Activated CD4-positive, alpha-beta T cell treated with anti-CD3 and anti-CD28 coated beads, Interleukin-2, amount 10 ng/mL, durations not matched to agents 24 days and 14 days (primary cell): ENCODE measurements at regions not wholly inside any gene's neighbourhood (a gene's known extent, or its start where the extent isn't known, plus 50 kb on each side); places are given as distances from the start of the nearest gene placed in this dataset.

Experiments used
- DNase-seq: peaks from one replicate; pipeline ENCODE4 v3.0.0; 2022
- H3K27ac Mint-ChIP-seq: one replicate; pipeline ENCODE4 v1.8.0; 2022; ENCODE audit warnings: mild to moderate bottlenecking, mixed read lengths
- H3K27me3 Mint-ChIP-seq: one replicate; pipeline ENCODE4 v1.8.0; 2022; ENCODE audit warnings: mixed read lengths
- H3K36me3 Mint-ChIP-seq: one replicate; pipeline ENCODE4 v1.8.0; 2022; ENCODE audit warnings: low read depth, mild to moderate bottlenecking, mixed read lengths
- H3K4me1 Mint-ChIP-seq: one replicate; pipeline ENCODE4 v1.8.0; 2021; ENCODE audit warnings: mixed read lengths
- H3K4me3 Mint-ChIP-seq: one replicate; pipeline ENCODE4 v1.8.0; 2022; ENCODE audit warnings: mild to moderate bottlenecking, moderate library complexity, mixed read lengths
- H3K9me3 Mint-ChIP-seq: one replicate; pipeline ENCODE4 v1.8.0; 2021; ENCODE audit warnings: mixed read lengths
- intact Hi-C: fragments of 100-400 bp; cut with micrococcal nuclease; formaldehyde crosslinking; loops from one replicate; pipeline ENCODE4 v1.15.1; 2023

- no peak overlapping the region for H3K4me3 Mint-ChIP-seq
- no peak for DNase-seq
- no peaks in the 10 kb centered on the region for H3K4me1 Mint-ChIP-seq
- H3K27me3 Mint-ChIP-seq = no peaks in the 10 kb centered on the region
- intact Hi-C loops = no loop called here
- no peak overlapping the region for H3K27ac Mint-ChIP-seq
- H3K9me3 Mint-ChIP-seq = no peaks in the 10 kb centered on the region
- no peaks in the 10 kb centered on the region for H3K36me3 Mint-ChIP-seq
Observed at GRCh38 chr4:137688651-137689050, 156.4 kb upstream of the PCDH18 start.

- Mint-ChIP-seq H3K27me3 (no peaks in the 10 kb centered on the region), H3K4me1 (no peaks in the 10 kb centered on the region), H3K27ac (no peak overlapping the region), H3K9me3 (no peaks in the 10 kb centered on the region), H3K4me3 (no peak overlapping the region), H3K36me3 (no peaks in the 10 kb centered on the region)
- intact Hi-C loops = no loop called here
- no peak for DNase-seq
Observed at GRCh38 chr4:137685357-137685756, 153.1 kb upstream of the PCDH18 start.

DNA sequence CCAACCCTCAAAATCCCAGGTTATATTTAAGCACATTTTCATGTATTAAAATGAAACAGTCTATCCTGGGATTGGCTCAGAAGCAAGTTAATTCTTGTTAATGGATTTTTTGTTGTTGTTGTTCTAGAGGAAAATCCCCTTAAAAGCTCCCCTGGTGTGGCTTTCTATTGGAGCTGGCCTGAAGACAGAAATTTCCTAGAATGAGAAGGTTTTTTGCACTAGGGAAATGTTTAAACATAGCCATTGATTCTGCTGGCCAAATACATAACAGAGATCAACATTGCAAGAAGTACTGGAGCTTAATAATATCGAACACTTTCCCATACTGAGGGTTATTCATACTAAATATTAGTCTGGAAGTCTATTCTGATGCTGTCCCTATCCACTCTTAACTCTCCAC lies 148.8 kb upstream of the PCDH18 start:
- intact Hi-C loops = no loop called here
- Mint-ChIP-seq H3K36me3 (no peaks in the 10 kb centered on the region), H3K27ac (no peak overlapping the region), H3K4me1 (no peaks in the 10 kb centered on the region), H3K9me3 (no peaks in the 10 kb centered on the region), H3K4me3 (no peak overlapping the region), H3K27me3 (no peaks in the 10 kb centered on the region)
- DNase-seq = no peak

DNA sequence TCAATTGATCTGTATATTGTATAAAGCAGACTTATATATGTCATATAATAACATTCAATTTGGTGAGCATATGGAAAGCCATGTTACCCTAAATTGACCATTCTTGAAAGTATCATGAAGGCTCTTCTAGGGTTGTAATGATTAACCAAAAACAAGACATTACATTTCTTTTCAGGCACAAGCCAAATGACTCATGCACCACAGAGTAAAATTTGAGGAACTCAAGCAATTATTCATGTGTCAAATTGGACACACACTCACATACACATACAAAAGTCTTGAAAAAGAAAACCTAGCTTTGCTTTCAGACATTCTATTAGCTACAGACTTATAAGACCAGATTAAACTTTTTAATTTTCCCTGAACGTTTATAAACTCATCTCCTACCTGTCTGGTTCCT lies 146.5 kb upstream of the PCDH18 start:
- Mint-ChIP-seq H3K4me1 (no peaks in the 10 kb centered on the region), H3K9me3 (no peaks in the 10 kb centered on the region), H3K4me3 (no peak overlapping the region), H3K27me3 (no peaks in the 10 kb centered on the region), H3K27ac (no peak overlapping the region), H3K36me3 (no peaks in the 10 kb centered on the region)
- DNase-seq = no peak
- intact Hi-C loops = no loop called here

DNA sequence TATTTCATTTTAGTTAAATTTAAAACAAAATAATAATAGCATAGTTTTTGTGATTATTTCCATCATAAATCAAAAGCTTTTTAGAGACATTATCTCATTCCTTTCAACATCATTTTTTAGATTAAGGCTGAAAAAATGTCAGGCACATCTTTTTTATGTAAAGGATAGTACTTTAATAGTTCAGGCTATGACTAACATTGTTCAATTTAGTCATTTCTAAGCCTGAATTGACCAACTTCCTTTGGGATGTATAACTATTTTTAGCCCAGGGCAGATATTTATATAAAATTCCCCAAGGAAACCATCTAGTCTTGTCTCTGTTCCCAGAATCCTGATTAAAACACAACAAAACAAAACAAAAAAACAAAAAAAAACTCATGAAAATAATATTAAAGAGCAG lies 145.6 kb upstream of the PCDH18 start:
- no peak overlapping the region for H3K4me3 Mint-ChIP-seq
- no peaks in the 10 kb centered on the region for H3K36me3 Mint-ChIP-seq
- H3K9me3 Mint-ChIP-seq = no peaks in the 10 kb centered on the region
- H3K27ac Mint-ChIP-seq = no peak overlapping the region
- DNase-seq = no peak
- intact Hi-C loops = no loop called here
- no peaks in the 10 kb centered on the region for H3K4me1 Mint-ChIP-seq
- H3K27me3 Mint-ChIP-seq = no peaks in the 10 kb centered on the region

GRCh38 chr4:137676357-137676998 lies 144.2 kb upstream of the PCDH18 start:
- Mint-ChIP-seq H3K4me1 (no peaks in the 10 kb centered on the region), H3K4me3 (no peak overlapping the region), H3K27me3 (no peaks in the 10 kb centered on the region), H3K9me3 (no peaks in the 10 kb centered on the region), H3K36me3 (no peaks in the 10 kb centered on the region), H3K27ac (no peak overlapping the region)
- intact Hi-C loops = no loop called here
- DNase-seq = no peak

- Mint-ChIP-seq H3K27ac (no peak overlapping the region), H3K36me3 (no peaks in the 10 kb centered on the region), H3K27me3 (no peaks in the 10 kb centered on the region), H3K4me3 (no peak overlapping the region), H3K9me3 (no peaks in the 10 kb centered on the region), H3K4me1 (no peaks in the 10 kb centered on the region)
- no peak for DNase-seq
- intact Hi-C loops = no loop called here
Observed at GRCh38 chr4:137674066-137674465, 141.8 kb upstream of the PCDH18 start.

DNA sequence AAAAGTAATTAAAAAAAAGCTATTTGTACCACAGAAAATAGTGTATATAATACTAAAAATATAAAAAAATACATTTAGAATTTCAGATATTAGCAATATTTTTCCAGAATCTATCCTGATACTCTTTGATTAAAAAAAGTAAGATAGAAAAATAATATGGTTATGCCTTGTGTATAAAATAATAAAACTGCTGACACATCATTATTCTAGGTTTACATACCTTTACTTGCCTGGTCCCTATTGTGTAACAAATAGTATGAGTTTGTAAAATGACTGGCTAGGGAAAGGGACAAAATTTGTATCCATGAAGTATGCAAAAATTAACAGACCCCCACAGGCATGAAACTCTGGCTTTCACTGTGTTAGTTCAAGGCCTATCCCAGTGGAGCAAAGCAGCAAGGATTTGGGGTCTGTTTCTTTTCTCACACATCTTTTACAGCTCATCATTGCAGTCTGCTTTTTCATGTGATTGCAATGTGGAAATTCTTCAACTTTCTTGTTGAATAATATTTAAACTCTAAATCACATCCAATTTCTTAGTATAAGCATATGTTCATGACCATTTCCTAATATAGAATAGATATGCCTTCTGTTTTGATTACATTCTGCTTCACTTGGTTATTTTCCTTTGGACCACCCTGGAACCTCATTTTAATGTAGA lies 136.7 kb upstream of the PCDH18 start:
- no peak for DNase-seq
- Mint-ChIP-seq H3K36me3 (no peaks in the 10 kb centered on the region), H3K4me3 (no peak overlapping the region), H3K9me3 (no peaks in the 10 kb centered on the region), H3K27me3 (no peaks in the 10 kb centered on the region), H3K27ac (no peak overlapping the region), H3K4me1 (no peaks in the 10 kb centered on the region)
- intact Hi-C loops = no loop called here

GRCh38 chr4:137664416-137664815 lies 132.1 kb upstream of the PCDH18 start:
- H3K27ac Mint-ChIP-seq = no peak overlapping the region
- H3K27me3 Mint-ChIP-seq = no peaks in the 10 kb centered on the region
- DNase-seq = no peak
- no peaks in the 10 kb centered on the region for H3K36me3 Mint-ChIP-seq
- H3K4me1 Mint-ChIP-seq = no peaks in the 10 kb centered on the region
- no peak overlapping the region for H3K4me3 Mint-ChIP-seq
- no peaks in the 10 kb centered on the region for H3K9me3 Mint-ChIP-seq
- intact Hi-C loops = no loop called here

DNA sequence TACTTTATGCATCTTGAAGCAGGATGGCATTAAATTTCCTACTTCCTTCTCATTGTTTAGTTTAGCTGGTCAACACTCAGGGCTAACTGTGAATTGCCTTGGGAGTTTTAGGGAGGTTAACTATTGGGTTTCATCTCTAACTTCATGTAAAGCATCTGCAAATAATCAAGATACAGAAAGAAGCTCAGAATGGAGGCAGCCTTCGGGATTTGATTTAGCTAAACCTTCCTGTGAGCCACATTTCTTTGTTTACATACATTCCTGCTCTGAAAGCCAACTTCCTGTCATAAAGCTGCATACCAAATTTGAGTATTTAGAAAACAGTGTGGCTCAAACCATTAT lies 131.7 kb upstream of the PCDH18 start:
- Mint-ChIP-seq H3K9me3 (no peaks in the 10 kb centered on the region), H3K27me3 (no peaks in the 10 kb centered on the region), H3K4me1 (no peaks in the 10 kb centered on the region), H3K27ac (no peak overlapping the region), H3K36me3 (no peaks in the 10 kb centered on the region), H3K4me3 (no peak overlapping the region)
- no peak for DNase-seq
- intact Hi-C loops = no loop called here

DNA sequence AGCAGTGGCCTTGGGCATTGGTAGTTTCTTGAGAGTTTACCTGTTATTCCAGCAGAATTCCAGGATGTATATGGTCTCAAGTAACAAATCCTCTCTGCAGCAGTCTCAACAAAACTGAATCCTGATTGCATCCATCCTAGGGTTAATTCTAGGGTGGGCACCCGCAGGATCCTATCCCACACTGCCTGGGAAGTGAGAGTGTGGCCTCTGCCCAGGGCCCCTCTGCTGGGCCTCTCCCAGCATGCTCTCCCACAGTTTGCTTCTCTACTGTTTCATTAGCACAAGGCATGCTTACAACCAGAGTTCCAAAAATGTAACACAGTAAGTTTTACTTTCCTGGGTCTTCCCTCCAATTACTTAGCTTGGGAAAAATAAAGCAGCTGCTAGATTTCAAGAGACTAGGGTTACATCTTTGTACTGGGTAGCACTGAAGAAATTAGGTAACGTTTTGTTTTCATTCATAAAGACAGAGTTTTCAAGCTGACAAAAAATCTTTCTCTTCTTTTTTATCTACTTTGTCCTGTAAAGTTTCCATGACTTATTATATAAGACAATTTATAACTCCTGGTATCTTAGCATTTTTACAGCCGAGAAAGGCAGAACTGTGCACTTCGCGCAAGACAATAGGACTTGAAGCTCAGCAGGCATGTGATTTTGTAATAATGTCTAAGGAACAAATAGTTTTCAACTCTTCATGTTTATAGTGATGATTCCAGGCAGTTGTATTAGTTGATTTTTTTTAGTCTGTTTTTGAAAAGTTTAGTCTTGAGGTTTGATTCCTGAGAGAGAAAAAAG lies 131.2 kb upstream of the PCDH18 start:
- no peak overlapping the region for H3K4me3 Mint-ChIP-seq

DNA sequence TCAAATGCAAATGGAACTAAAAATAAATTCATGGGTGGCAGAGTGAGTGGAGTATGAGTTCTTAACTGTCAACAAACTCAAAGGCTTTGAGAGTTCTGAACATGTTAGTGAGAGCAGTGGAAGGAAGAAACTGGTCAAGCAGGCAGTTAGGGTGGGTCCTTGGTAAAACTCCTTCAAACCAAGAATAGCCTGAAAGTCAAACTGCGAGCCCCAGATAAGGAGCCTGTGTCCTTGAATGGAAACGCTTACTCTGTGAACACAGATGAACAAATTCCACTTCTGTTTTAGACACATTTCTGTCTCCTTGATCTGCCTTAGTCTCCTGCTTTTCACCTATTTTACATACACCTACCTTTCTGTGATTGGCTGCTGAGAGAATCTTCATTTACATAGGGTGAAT lies 129.4 kb upstream of the PCDH18 start:
- Mint-ChIP-seq H3K36me3 (no peaks in the 10 kb centered on the region), H3K27ac (no peak overlapping the region), H3K27me3 (no peaks in the 10 kb centered on the region), H3K4me1 (no peaks in the 10 kb centered on the region), H3K4me3 (no peak overlapping the region), H3K9me3 (no peaks in the 10 kb centered on the region)
- intact Hi-C loops = no loop called here
- no peak for DNase-seq

More for the DNA sequence above, 131.2 kb upstream of the PCDH18 start:
- H3K9me3 Mint-ChIP-seq = no peaks in the 10 kb centered on the region
- DNase-seq = no peak
- no peaks in the 10 kb centered on the region for H3K36me3 Mint-ChIP-seq
- no peaks in the 10 kb centered on the region for H3K27me3 Mint-ChIP-seq
- H3K4me1 Mint-ChIP-seq = no peaks in the 10 kb centered on the region
- no peak overlapping the region for H3K27ac Mint-ChIP-seq
- intact Hi-C loops = no loop called here

GRCh38 chr4:137660211-137660610 lies 127.9 kb upstream of the PCDH18 start:
- H3K27me3 Mint-ChIP-seq = no peaks in the 10 kb centered on the region
- H3K4me3 Mint-ChIP-seq = no peak overlapping the region
- DNase-seq = no peak
- no peaks in the 10 kb centered on the region for H3K36me3 Mint-ChIP-seq
- no peaks in the 10 kb centered on the region for H3K9me3 Mint-ChIP-seq
- H3K4me1 Mint-ChIP-seq = no peaks in the 10 kb centered on the region
- H3K27ac Mint-ChIP-seq = no peak overlapping the region
- intact Hi-C loops = no loop called here

DNA sequence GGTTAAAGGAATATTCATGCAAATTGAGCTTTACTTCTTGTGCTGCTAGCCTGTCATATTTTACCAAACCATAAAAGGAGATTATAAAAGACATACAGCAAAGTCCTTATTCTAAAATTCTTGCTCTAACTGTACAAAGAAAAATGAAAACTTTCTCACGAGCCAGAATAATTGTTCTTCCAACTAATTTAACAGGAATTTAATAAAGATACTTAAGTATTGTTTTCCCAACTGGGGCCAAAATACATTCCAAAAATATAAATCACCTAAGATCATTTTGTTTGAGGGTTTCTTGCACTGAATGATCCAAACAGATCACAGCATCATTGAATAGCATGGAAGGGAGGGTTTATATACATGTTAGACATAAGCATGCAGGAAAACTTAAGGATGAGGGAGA lies 127.1 kb upstream of the PCDH18 start:
- DNase-seq = no peak
- Mint-ChIP-seq H3K4me1 (no peaks in the 10 kb centered on the region), H3K36me3 (no peaks in the 10 kb centered on the region), H3K4me3 (no peak overlapping the region), H3K9me3 (no peaks in the 10 kb centered on the region), H3K27me3 (no peaks in the 10 kb centered on the region), H3K27ac (no peak overlapping the region)
- intact Hi-C loops = no loop called here
